ENCODE measurements at regions not wholly inside any gene's neighbourhood (a gene's known extent, or its start where the extent isn't known, plus 50 kb on each side); places are given as distances from the start of the nearest gene placed in this dataset.

DNA sequence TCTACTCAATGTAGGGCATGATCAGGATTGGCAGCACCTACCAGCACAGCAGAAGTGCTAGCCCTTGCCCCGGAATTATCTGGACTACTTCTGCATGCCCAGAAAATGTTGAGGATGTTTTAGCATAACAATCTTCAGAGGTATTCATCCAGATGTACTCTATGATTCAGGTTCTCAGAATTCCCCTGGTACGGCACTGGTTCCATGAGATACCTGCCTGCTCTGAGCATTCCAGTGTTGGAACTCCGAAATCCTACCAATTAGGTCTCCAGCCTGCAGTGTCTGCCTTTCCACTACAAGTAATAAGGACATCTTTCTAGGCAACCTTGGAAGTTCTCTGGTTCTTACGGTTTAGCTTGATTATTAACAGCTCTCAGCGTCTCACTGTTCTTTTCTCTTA, 554.5 kb downstream of the HACE1 start:
- no peak for DNase-seq

DNA sequence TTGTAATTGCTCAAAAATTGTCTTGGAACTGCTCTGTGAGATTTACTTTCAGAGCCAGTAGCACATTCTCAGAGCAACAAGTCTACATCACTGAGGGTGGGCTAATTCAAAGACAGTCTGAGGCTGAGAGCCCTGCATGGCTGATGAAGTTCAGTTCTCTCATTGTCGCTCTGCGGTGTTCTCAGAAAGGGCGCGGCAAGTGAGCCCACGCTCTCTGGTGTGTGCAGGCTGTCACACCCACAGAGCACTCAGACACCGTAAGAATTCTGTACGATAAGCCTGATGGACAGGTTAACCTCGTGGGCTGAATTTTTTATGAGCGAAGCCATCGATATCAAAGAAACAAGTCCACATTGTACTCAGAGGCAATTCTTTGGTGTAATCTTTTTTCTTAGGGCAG, 557.8 kb downstream of the HACE1 start:
- DNase-seq, result no peak

DNA sequence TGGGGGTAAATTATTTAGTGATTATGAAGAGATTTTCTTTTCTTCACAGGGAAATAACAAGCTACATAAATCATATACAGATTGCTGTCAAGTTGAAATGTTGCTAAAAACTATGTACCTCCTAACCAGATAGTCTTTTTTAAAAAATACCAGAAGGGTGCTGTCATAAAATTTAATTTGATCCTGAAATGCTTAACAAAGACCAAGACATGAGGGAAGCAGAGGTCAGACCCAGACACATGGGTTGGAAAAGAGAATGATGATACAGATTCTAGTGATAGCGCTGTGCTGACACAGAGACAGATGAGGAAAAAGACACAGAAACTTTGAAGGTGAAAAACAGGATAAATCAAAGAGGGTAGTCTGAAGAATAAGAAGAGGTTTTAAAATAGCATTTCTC, 573.1 kb downstream of the HACE1 start:
- DNase-seq, result no peak

DNA sequence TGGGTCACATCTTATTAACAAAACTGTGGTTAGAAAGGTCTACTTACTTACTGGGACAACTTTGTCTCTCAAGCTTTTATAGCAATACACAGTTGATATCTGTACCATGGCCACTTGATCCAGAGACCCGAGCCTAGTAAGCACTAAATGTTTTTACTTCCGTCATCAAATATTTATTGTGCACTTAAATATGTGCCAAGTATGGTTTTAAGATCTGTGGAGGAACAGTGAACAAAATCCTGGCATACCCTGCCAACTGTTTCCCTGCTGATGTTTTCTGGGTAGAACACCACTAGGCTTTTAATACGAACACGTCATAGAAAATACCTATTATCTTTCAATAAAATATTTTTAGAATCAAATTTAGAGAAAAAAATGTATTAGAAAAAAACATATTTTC, 574.8 kb downstream of the HACE1 start:
- DNase-seq, result no peak

DNA sequence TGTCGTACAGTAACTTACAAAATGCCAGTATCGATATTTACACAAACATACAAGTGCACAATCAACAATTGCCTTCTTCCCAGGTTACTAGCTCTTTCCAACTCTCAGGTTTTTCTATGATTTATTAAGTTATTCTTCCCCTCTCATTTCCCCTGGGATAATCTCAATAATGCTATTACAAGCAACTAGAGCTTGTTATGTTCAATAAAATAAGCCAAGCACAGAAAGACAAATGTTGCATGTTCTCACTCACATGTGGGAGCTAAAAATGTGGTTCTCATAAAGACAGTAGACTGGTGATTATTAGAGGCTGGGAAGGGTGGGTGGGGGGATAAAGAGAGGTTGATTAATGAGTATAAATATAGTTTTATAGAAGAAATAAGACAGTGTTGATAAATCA, 577.1 kb downstream of the HACE1 start:
- DNase-seq, result no peak

DNA sequence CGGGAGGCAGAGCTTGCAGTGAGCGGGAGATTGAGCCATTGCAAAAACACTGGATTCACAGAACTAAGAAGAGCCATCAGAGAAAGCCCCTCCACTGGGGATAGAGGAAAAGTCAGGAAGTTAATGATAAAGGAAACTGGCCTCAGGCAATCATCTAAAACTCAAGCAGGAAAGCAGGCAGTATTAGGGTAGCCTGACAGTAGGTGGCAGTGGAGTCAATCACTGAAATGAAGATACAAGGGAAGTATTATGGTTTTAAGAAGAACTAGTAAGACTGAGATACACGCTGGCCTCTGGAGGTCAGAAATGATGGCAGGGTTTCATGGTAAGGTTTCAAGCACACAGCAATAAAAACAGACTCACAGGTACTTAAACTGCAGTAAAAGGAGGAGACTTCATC, 578.3 kb downstream of the HACE1 start:
- no peak for DNase-seq

DNA sequence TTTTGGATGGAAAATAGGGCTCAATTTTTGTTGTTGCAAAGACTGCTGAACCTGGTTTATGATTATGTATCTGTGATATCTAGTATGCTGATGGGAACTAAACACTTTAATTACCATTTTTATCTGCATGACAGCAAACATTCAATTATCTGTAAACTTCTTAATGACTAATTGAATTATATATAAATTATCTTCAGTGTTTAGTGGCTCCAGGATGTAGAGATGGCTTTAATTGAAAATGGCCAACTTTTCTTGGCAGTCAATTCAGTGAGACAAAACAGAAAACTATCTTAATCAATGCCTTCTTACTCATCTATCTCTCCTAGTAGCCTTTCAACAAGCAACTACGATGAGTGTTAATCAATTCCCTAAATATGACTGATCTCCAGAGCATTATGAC, 591.3 kb downstream of the HACE1 start:
- no peak for DNase-seq

DNA sequence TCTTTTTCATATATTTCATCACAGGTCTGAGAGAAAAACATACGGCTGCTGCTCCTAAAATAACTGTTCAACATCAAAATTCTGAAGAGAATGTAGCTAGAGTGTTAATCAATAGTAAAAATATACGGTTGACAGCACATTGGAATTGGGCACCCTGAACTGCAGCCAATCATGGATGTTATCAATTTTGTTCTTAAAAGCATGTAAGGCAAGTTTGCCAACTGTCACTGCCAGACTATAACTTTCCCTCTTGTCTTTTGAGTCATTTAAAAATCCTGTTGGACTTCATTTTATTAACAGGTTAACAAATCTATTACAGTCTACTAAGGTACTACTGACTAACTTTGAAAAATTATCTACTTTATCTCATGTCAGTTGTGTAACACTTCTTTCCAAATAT, 592.8 kb downstream of the HACE1 start:
- no peak for DNase-seq

DNA sequence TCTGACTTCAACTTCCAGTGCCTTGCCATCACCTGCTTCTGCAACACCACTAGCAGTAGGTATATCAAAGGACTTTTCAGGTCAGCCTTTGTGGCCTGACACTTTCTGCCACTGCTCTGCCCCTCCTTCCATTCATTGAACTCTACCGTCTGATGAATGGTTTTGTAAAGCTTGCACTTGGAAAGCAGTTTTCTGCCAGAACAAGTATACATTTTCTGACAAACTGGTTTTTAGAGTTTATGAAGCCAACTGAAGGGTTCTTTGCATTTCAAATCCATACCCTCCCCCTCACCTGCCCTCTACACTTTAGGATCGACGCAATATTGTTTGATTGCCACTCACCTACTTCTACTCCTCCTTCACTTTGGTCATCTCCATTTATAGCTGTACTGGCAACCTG, 603.1 kb downstream of the HACE1 start:
- no peak for DNase-seq

DNA sequence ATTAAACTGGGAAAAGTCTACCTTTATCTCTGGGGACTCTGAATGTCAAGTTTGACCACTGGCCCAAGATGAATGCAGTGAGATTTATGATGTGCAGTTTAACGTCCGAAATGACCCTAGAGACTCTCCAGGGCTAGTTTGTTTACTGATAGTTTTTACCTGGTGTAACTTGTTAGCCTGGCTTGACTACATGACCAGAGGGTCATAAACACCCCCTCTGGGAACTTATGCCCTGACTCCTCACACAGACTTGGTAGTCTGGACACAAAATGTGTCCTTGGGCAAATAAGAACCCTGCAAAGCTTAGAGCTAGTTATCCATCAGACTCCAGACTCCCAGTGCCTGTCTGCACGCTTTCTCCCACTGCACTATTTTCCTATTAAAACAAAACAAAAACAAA, 606.5 kb downstream of the HACE1 start:
- no peak for DNase-seq

DNA sequence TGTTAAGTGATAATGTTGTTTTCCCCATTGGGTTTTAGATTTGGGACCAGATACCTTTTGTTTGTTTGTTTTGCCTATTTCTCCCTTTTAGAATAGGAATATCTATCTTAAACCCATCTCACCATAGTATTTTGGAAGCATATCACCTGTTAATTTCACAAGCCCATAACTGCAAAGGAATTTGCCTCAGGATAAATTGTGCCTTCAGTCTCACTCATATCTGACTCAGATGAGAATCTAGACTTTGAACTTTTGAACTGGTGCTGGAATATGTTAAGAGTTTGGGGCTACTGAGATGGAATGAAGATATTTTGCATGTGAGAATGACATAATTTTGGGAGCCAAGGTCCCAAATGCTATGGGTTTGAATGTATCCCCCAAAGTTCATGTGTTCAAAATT, 607.4 kb downstream of the HACE1 start:
- no peak for DNase-seq

DNA sequence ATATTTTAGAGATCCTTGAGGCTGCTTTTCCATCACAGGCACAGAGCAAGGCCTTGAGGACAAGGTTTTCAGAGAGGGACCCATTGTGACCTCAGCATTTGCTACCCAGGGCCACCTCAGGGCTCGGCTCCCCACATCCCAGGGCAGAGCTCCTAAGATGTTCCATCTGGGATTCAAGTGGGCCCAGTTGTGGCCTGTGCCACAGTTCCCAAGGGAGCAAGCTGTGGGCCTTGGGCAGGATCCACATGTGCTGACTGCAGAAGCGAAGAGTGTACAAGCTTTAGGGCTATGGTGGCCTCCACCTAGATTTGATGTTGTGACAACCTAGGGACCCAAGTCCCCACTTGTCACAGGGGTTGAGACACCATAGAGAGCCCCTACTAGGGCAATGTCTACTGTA, 608.1 kb downstream of the HACE1 start:
- no peak for DNase-seq

DNA sequence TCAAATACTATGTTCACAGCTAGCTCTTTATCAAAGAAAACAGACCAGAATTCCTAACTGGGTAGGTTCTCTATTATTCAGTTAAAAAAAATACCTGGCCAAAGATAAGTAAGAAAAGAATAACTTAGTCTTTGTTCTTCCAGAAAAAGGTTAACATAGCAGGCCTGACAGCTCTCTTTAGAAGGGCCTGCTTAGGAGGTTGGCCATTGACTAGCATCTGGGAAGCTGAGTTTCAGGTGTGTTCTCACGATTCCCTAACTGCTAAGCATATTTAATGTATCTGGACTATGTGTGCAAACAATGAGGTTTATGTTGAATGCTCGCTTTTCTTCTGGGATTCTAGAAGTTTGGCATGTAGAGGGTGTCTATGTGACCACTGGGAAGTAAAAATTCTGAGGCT, 618.9 kb downstream of the HACE1 start:
- no peak for DNase-seq

DNA sequence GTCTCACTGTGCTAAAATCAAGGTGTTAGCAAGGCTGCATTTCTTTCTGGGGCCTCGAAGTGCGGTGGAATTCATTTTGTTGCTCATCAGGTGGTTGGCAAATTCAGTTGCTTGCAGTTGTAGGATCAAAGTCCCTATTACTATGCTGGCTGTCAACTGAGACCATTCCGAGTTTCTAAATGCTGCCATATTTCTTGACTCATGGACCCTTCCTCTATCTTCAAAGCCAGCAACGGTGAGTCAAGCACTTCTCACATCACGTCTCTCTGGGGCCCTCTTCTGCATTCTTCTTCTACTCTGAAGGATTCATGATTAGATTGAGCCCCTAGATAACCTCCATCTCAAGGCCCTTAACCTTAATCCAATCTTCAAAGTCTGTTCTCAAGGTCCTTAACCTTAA, 619.7 kb downstream of the HACE1 start:
- DNase-seq, result no peak

DNA sequence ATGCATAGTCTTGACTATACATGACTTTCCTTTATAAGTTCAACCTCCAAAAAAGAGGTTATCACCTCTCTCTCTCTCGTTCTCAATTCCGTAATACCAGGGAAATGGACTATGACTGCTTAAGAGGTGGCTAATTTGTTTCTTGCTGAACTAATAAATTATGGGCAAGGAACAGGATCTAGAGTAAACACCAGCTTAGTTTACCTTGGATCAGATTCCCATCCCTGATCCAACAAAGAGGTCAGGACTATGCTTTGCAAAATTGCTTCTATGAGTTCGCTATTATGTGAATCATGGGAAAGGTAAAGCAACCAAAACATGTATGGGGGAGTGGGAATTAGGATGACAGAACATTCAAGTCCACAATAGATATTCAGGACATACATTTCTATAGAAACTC, 630.7 kb downstream of the HACE1 start:
- DNase-seq, result no peak

DNA sequence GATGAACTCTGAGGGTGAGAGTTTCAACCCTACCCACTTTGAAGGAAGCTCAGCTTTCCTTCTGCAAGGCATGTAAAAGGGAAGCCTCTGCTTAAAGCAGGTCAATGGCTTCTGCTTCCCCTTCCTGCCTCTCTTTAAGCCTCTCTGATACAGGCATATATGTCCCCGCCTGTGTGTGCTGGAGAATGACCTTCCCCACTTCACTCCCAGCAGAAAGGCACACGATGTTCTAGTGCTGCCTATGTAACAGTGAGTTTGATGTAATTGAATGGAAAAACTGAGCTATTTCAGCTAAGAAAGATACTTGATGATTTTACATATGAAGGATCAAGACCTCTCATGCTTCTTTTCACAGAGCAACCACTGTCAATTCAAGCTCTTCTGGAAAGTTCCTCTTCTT, 632.2 kb downstream of the HACE1 start:
- DNase-seq, result no peak

DNA sequence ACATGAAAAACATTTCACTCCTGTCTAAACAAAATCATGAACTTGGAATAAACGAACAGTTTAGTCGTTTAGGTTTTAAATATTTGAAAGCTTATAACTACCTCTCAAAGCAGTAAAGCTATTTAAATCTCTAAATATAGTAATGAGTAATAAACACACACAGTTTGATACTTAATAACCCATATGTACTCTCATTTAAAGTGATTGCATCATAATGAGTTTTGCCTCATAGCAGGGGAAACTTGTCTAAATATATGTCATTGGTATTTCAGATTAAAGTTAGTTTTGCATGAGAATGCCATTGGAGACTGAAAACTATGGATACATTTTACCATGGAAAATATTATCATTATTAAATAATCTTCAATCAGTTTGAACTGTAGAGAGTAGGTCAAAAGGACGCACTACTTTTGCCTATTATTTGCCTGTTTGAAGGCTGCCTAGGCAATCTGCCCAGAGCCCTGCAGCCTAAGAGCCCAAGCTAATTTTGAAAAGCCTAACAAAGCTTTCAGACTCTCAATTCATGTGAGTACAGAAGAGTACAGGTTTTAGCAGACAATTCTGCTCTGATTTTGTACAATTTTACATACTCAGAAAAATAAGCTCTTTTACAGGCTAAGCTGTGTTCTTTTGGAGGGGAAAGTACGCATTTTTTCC, 632.8 kb downstream of the HACE1 start:
- peak; percentile 25 for DNase-seq

DNA sequence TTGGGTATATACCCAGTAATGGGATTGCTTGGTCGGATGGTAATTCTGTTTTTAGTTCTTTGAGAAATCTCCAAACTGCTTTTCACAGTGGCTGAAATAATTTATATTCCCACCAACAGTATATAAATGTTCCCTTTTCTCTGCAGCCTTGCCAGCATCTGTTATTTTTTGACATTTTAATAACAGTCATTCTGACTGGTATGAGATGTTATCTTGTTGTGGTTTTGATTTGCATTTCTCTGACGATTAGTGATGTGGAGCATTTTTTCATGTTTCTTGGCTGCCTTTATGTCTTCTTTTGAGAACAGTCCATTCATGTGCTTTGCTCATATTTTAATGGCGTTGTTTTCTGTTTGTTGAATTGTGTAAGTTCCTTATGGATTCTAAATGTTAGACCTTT, 641.6 kb downstream of the HACE1 start:
- no peak for DNase-seq

DNA sequence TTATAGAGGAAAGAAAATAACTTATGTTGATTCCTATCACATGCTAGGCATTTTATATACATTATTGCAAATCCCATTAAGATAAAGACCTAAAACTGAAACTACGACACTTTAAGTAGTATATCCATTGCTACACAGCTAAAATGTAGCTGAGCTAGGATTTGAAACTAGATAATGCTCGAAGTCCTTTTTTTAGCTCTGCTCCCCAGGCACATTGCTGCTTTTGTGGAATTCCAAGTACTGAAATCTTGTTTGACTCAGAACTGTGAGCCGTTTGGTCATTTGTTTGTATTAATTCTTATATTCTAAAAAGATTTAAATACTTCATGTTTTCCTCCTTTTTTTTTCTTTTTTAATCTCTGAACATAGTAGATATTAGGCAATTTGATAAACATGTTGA, 644.8 kb downstream of the HACE1 start:
- DNase-seq, result no peak

DNA sequence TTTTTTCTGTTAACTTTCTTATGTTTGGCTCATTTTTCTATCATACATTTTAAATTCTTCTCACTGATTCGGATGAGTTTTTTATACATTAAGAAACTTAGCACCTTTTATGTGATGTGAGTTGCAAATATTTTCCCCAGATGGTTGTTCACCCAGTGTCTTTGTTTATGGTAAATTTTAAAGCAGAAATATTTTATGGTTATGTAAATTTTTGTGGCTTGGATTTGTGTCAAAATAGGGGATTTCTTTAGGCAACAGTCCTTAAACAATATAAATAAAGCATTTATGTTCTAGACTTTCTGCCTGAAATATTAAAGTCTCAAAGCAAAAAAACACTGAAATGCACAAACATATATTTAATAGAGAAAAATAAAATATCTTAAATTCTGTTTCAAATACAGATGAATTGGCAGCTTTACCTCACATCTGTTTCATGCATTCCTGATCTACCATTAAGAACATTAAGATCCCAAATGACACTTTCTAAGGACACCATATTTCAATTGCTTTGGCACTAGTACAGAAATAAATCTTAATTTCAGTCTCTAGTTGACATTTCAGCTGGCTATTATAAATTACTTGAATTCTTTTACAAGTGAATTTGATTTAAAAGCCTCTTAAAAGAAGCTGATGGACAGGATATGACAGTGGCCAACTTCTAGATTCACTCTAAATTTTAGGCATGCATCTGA, 646.6 kb downstream of the HACE1 start:
- no peak for DNase-seq

DNA sequence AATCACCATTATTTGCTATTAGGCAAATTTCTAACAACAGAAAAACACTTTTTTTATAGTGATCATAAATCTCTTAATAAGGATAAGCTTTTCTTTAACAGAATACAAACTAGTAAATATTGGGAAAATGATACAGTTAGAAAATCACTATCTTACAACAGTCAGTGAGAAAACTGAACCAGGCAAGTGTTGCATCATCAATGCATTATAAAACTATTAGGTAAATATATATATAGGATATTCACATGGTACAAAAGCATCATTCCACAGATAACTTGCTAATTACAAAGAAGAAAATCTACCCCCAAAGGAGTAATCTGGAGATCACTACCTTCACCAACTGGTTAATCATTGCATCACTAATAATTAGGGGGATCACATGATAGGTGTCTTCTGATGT, 652.1 kb downstream of the HACE1 start:
- DNase-seq, result no peak

DNA sequence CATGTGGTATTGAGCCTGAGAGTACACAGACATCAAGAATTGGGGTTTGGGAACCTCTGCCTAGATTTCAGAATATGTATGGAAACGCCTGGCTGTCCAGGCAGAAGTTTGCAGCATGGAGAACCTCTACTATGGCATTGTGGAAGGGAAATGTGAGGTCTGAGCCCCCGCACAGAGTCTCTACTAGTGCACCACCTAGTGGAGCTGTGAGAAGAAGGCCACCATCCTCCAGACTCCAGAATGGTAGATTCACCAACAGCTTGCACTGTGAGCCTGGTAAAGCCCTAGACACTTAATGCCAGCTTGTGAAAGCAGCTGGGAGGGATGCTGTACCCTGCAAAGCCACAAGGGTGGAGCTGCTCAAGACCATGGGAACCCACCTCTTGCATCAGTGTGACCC, 658.2 kb downstream of the HACE1 start:
- no peak for DNase-seq

DNA sequence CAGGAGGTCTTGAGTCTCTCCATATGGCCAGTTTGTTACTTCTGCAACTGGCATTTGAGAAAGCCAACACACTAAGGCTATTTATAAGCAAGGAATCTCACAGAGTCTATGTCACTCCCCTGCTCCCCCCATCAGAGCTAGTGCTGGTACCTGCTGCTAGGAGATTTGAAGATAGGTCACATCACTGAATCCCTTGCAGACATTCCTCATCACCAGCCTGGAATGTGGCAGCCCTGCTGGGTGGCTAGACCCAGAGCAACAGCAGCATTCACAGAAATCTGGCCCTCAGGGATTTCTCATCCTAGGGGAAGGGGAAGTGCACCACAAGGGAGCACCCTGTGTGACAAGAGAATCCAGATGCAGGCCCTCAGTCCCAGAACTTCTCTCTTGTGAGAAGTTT, 672.1 kb downstream of the HACE1 start:
- DNase-seq, result no peak

DNA sequence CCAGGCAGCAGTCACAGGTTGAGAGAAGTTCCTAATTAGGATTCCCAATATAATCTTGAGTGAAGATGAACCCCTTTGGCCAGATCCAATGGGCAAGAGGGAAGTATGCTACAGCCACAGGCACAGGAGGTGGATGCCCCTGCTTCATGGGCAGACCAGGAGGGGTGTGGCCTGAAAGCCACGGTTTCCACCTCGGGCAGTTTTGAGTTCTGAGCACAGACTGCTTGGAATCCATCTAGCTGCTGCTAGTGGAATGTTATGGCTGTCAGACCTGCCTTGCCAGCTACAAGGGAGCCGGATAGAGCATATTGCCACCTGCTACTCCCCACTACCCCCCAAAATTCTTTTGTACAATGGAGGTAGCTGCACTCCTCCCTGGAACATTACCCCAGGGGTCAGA, 672.9 kb downstream of the HACE1 start:
- no peak for DNase-seq

DNA sequence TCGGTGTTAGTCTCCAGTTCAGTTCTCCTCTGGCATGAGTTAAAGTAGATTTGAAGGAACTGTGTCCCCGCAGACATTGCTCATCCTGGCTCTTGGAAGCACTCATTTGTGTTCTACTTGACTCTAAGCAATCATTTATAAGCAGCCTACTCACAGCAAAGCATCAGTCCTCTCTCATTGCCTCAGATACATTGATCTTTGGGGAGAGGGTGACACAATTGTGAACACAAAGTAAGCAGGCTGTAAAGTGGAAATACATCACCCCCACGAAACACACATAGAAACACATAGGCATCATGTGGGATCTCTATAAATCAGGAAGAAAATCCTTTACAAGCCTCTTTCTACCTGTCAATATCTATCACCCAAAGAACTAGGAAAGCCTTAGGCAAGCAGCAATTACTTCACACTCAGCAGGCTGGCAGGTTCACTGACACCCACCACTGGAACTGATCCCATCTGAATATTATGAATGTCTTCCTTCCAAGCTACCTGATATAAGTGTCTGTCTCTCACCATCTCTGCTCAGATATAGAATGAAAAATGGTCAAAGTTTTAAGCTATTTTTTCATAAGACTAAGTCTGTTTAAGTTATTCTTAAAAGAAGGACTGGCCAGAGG, 675.8 kb downstream of the HACE1 start:
- no peak for DNase-seq

Data from midbrain (tissue), 1 donor.